ENCODE measurements at regions not wholly inside any gene's neighbourhood (a gene's known extent, or its start where the extent isn't known, plus 50 kb on each side); places are given as distances from the start of the nearest gene placed in this dataset.

DNA sequence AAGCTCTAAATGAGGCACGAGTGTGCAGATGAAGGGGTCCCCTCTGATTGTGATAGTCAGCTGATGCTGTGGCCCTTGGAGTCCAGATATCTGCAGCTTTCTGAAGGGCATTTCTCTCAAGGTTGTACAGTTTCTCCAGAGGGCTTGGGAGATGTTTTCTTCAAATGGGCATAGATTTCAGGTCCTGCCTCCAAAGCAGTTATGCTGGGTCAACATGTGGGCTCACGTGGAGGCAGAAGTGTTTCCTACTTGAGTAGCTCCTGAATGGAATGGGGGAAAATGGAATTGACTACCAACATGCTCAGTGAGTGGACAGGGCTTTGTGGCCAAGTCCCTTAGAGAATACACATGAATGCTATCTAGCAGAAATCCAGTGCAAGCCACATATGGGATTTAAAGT, 360.7 kb downstream of the SAMD5 start:
- no peak overlapping the region for H3K27ac ChIP-seq (ENCODE audit: low read depth in 2 of 2, low read length in 2 of 2)
- H3K9ac ChIP-seq (ENCODE audit: low read length in 3 of 3), result no peak overlapping the region
- no peak overlapping the region for H3K4me3 ChIP-seq (ENCODE audit: low read length in 3 of 3)
- no peak for FAIRE-seq
- H3K4me1 ChIP-seq (ENCODE audit: control insufficient read depth in 2 of 3, insufficient read depth in 2 of 3, low read depth in 1 of 3, low read length in 3 of 3), result peaks cover 0 to 2% (median 0%) of the 10 kb centered on the region in 3 donors
- H3K36me3 ChIP-seq (ENCODE audit: control insufficient read depth in 2 of 3, insufficient read depth in 3 of 3, low read length in 3 of 3), result no peaks in the 10 kb centered on the region
- TF ChIP-seq, protein P1, sequence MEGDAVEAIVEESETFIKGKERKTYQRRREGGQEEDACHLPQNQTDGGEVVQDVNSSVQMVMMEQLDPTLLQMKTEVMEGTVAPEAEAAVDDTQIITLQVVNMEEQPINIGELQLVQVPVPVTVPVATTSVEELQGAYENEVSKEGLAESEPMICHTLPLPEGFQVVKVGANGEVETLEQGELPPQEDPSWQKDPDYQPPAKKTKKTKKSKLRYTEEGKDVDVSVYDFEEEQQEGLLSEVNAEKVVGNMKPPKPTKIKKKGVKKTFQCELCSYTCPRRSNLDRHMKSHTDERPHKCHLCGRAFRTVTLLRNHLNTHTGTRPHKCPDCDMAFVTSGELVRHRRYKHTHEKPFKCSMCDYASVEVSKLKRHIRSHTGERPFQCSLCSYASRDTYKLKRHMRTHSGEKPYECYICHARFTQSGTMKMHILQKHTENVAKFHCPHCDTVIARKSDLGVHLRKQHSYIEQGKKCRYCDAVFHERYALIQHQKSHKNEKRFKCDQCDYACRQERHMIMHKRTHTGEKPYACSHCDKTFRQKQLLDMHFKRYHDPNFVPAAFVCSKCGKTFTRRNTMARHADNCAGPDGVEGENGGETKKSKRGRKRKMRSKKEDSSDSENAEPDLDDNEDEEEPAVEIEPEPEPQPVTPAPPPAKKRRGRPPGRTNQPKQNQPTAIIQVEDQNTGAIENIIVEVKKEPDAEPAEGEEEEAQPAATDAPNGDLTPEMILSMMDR (IDR thresholded peaks at IDR 0.05; ENCODE audit: borderline replicate concordance, extremely low read depth, insufficient read depth), result no peak
- H3K27me3 ChIP-seq (ENCODE audit: control insufficient read depth, insufficient read depth, low read length), result no peaks in the 10 kb centered on the region
- no peak for DNase-seq
- no peaks in the 10 kb centered on the region for H3K9me3 ChIP-seq (ENCODE audit: control insufficient read depth in 2 of 3, insufficient read depth in 1 of 3, low read length in 3 of 3)
- intact Hi-C loops (cut with DNase I), result no loop called here

DNA sequence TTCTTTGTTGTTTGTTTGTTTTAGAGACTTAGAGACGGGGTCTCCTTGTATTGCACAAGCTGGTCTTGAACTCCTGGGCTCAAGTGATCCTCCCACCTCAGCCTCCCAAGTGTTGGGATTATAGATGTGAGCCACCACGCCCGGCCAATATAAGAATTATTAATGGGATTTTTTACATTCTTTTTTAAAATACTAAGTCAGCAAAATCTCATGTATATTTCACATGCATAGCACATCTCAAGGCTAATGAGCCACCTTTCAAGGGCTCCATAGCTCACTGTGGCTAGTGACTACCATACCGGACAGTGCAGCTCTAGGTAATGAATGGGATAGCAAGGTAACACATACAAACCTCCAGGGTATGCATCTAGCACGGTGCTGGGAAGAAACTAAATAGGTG, 361.4 kb downstream of the SAMD5 start:
- no peak overlapping the region for H3K27ac ChIP-seq (ENCODE audit: low read depth in 2 of 2, low read length in 2 of 2)
- no peaks in the 10 kb centered on the region for H3K36me3 ChIP-seq (ENCODE audit: control insufficient read depth in 2 of 3, insufficient read depth in 3 of 3, low read length in 3 of 3)
- H3K27me3 ChIP-seq (ENCODE audit: control insufficient read depth, insufficient read depth, low read length), result no peaks in the 10 kb centered on the region
- no peak for FAIRE-seq
- intact Hi-C loops (cut with DNase I), result no loop called here
- TF ChIP-seq, protein P1 (IDR thresholded peaks at IDR 0.05; ENCODE audit: borderline replicate concordance, extremely low read depth, insufficient read depth), result no peak
- H3K4me3 ChIP-seq (ENCODE audit: low read length in 3 of 3), result no peak overlapping the region
- peaks cover 0 to 2% (median 0%) of the 10 kb centered on the region in 3 donors for H3K4me1 ChIP-seq (ENCODE audit: control insufficient read depth in 2 of 3, insufficient read depth in 2 of 3, low read depth in 1 of 3, low read length in 3 of 3)
- H3K9ac ChIP-seq (ENCODE audit: low read length in 3 of 3), result no peak overlapping the region
- DNase-seq, result no peak
- no peaks in the 10 kb centered on the region for H3K9me3 ChIP-seq (ENCODE audit: control insufficient read depth in 2 of 3, insufficient read depth in 1 of 3, low read length in 3 of 3)

- intact Hi-C loops (cut with DNase I), result no loop called here
- TF ChIP-seq, protein P1 (IDR thresholded peaks at IDR 0.05; ENCODE audit: borderline replicate concordance, extremely low read depth, insufficient read depth), result no peak
- Histone ChIP-seq H3K9me3 (ENCODE audit: control insufficient read depth in 2 of 3, insufficient read depth in 1 of 3, low read length in 3 of 3) (no peaks in the 10 kb centered on the region), H3K27me3 (ENCODE audit: control insufficient read depth, insufficient read depth, low read length) (no peaks in the 10 kb centered on the region), H3K36me3 (ENCODE audit: control insufficient read depth in 2 of 3, insufficient read depth in 3 of 3, low read length in 3 of 3) (no peaks in the 10 kb centered on the region), H3K9ac (ENCODE audit: low read length in 3 of 3) (no peak overlapping the region), H3K4me1 (ENCODE audit: control insufficient read depth in 2 of 3, insufficient read depth in 2 of 3, low read depth in 1 of 3, low read length in 3 of 3) (peaks cover 0 to 2% (median 0%) of the 10 kb centered on the region in 3 donors), H3K4me3 (ENCODE audit: low read length in 3 of 3) (no peak overlapping the region), H3K27ac (ENCODE audit: low read depth in 2 of 2, low read length in 2 of 2) (no peak overlapping the region)
- DNase-seq (no peak), FAIRE-seq (no peak)
Measured at GRCh38 chr6:147870506-147871110, 362.1 kb downstream of the SAMD5 start.

- FAIRE-seq, result no peak
- TF ChIP-seq, protein P1 (IDR thresholded peaks at IDR 0.05; ENCODE audit: borderline replicate concordance, extremely low read depth, insufficient read depth), result no peak
- Histone ChIP-seq H3K27ac (ENCODE audit: low read depth in 2 of 2, low read length in 2 of 2) (no peak overlapping the region), H3K9ac (ENCODE audit: low read length in 3 of 3) (no peak overlapping the region), H3K9me3 (ENCODE audit: control insufficient read depth in 2 of 3, insufficient read depth in 1 of 3, low read length in 3 of 3) (no peaks in the 10 kb centered on the region), H3K4me1 (ENCODE audit: control insufficient read depth in 2 of 3, insufficient read depth in 2 of 3, low read depth in 1 of 3, low read length in 3 of 3) (peaks cover 0 to 2% (median 0%) of the 10 kb centered on the region in 3 donors), H3K36me3 (ENCODE audit: control insufficient read depth in 2 of 3, insufficient read depth in 3 of 3, low read length in 3 of 3) (no peaks in the 10 kb centered on the region), H3K4me3 (ENCODE audit: low read length in 3 of 3) (no peak overlapping the region), H3K27me3 (ENCODE audit: control insufficient read depth, insufficient read depth, low read length) (no peaks in the 10 kb centered on the region)
- DNase-seq, result no peak
- intact Hi-C loops (cut with DNase I), result no loop called here
Measured at GRCh38 chr6:147872002-147872401, 363.5 kb downstream of the SAMD5 start.

Measured in kidney (tissue), 13 donors.